ENCODE measurements at regions not wholly inside any gene's neighbourhood (a gene's known extent, or its start where the extent isn't known, plus 50 kb on each side); places are given as distances from the start of the nearest gene placed in this dataset.

- ChIA-PET POLR2A (no interaction called here), CTCF (no interaction called here)
- TF ChIP-seq CTCF (IDR thresholded peaks at IDR 0.05; ENCODE audit: control extremely low read depth, extremely low read depth, low read depth, missing control alignments), result no peak
- no peak for DNase-seq (ENCODE audit: extremely low spot score)
These were observed 205.3 kb upstream of the SFSWAP start for GRCh38 chr12:131505561-131505960.

GRCh38 chr12:131506426-131506825 lies 204.5 kb upstream of the SFSWAP start:
- ChIA-PET CTCF (no interaction called here), POLR2A (no interaction called here)
- DNase-seq (ENCODE audit: extremely low spot score), result no peak
- TF ChIP-seq CTCF (IDR thresholded peaks at IDR 0.05; ENCODE audit: control extremely low read depth, extremely low read depth, low read depth, missing control alignments), result no peak

GRCh38 chr12:131507094-131507493 lies 203.8 kb upstream of the SFSWAP start:
- POLR2A ChIA-PET, result no interaction called here
- DNase-seq (ENCODE audit: extremely low spot score), result no peak
- CTCF ChIA-PET, result no interaction called here
- TF ChIP-seq CTCF (IDR thresholded peaks at IDR 0.05; ENCODE audit: control extremely low read depth, extremely low read depth, low read depth, missing control alignments), result no peak

- POLR2A ChIA-PET, result no interaction called here
- CTCF ChIA-PET, result no interaction called here
- no peak for DNase-seq (ENCODE audit: extremely low spot score)
- no peak for TF ChIP-seq CTCF (IDR thresholded peaks at IDR 0.05; ENCODE audit: control extremely low read depth, extremely low read depth, low read depth, missing control alignments)
These were observed 203.0 kb upstream of the SFSWAP start for GRCh38 chr12:131507881-131508280.

GRCh38 chr12:131509701-131510100 lies 201.2 kb upstream of the SFSWAP start:
- CTCF ChIA-PET, result no interaction called here
- TF ChIP-seq CTCF (IDR thresholded peaks at IDR 0.05; ENCODE audit: control extremely low read depth, extremely low read depth, low read depth, missing control alignments), result no peak
- no peak for DNase-seq (ENCODE audit: extremely low spot score)
- POLR2A ChIA-PET, result no interaction called here

- DNase-seq (ENCODE audit: extremely low spot score), result no peak
- TF ChIP-seq CTCF (IDR thresholded peaks at IDR 0.05; ENCODE audit: control extremely low read depth, extremely low read depth, low read depth, missing control alignments), result no peak
- ChIA-PET CTCF (interaction anchor here (1.0 kb wide), 1 partner anchor 25 kb away, joined by 3 read pairs; no protein-coding TSS in a partner anchor), POLR2A (no interaction called here)
These were observed 200.5 kb upstream of the SFSWAP start for GRCh38 chr12:131510431-131510830.

GRCh38 chr12:131511391-131511802 lies 199.5 kb upstream of the SFSWAP start:
- TF ChIP-seq CTCF (IDR thresholded peaks at IDR 0.05; ENCODE audit: control extremely low read depth, extremely low read depth, low read depth, missing control alignments), result no peak
- peak; percentile 88 for DNase-seq (ENCODE audit: extremely low spot score)
- POLR2A ChIA-PET, result no interaction called here
- CTCF ChIA-PET, result interaction anchor here (1.0 kb wide), 2 partner anchors 23 to 24 kb away, joined by 3 read pairs; no protein-coding TSS in a partner anchor

All from GM10248 (cell line).